Liver (tissue), 8 donors: ENCODE measurements at regions not wholly inside any gene's neighbourhood (a gene's known extent, or its start where the extent isn't known, plus 50 kb on each side); places are given as distances from the start of the nearest gene placed in this dataset.

Source experiments
- DNase-seq: peaks from one replicate; pipeline ENCODE4 v3.0.0-alpha.2; 2017; ENCODE audit warnings: low spot score
- H3K27ac ChIP-seq, 2 donors: one replicate each; pipeline ENCODE4 v1.7.0; 2013; ENCODE audit warnings: inconsistent platforms in 2 of 2, low read length in 2 of 2, control low read depth in 1 of 2, low read depth in 1 of 2, mild to moderate bottlenecking in 1 of 2
- H3K27me3 ChIP-seq, 4 donors: one replicate each; pipeline versions ENCODE4 v1.6.1 to v1.7.0; 2013; ENCODE audit warnings: low read length in 3 of 4, inconsistent platforms in 1 of 4, mild to moderate bottlenecking in 1 of 4, moderate library complexity in 1 of 4; ENCODE audit not compliant: control insufficient read depth in 4 of 4, insufficient read depth in 4 of 4
- H3K36me3 ChIP-seq, 4 donors: one replicate each; pipeline versions ENCODE4 v1.6.1 to v1.7.0; 2013; ENCODE audit warnings: low read length in 3 of 4, mild to moderate bottlenecking in 3 of 4, low read depth in 1 of 4, moderate library complexity in 1 of 4; ENCODE audit not compliant: control insufficient read depth in 4 of 4, insufficient read depth in 3 of 4
- H3K4me1 ChIP-seq, 4 donors: one replicate each; pipeline versions ENCODE4 v1.6.1 to v1.7.0; 2013; ENCODE audit warnings: low read length in 3 of 4, mild to moderate bottlenecking in 3 of 4, moderate library complexity in 1 of 4; ENCODE audit not compliant: control insufficient read depth in 4 of 4, insufficient read depth in 4 of 4
- H3K4me3 ChIP-seq, 3 donors: one replicate each; pipeline versions ENCODE4 v1.6.1 to v1.7.0; 2013; ENCODE audit warnings: low read length in 3 of 3, control low read depth in 1 of 3, low read depth in 1 of 3, mild to moderate bottlenecking in 1 of 3
- H3K9ac ChIP-seq, 2 donors: one replicate each; pipeline ENCODE4 v1.7.0; 2013; ENCODE audit warnings: low read length in 2 of 2, mild to moderate bottlenecking in 2 of 2, moderate library complexity in 2 of 2, control low read depth in 1 of 2, low read depth in 1 of 2
- H3K9me3 ChIP-seq, 4 donors: one replicate each; pipeline versions ENCODE4 v1.6.1 to v1.7.0; 2013; ENCODE audit warnings: low read length in 3 of 4; ENCODE audit not compliant: control insufficient read depth in 4 of 4
- EGR1 ChIP-seq, 2 donors: IDR thresholded peaks; 2 replicates each; pipeline ENCODE4 v1.6.1; 2016 to 2018; ENCODE audit warnings: antibody characterized with exemption in 2 of 2, low read depth in 2 of 2
- FOXA1 ChIP-seq: IDR thresholded peaks from 2 replicates; pipeline ENCODE4 v1.6.1; 2016; ENCODE audit warnings: antibody characterized with exemption
- FOXA2 ChIP-seq: IDR thresholded peaks from 2 replicates; pipeline ENCODE4 v1.6.1; 2016; ENCODE audit warnings: antibody characterized with exemption
- GABPA ChIP-seq, 2 donors: IDR thresholded peaks in 1 of 2; conservative IDR thresholded peaks in 1 of 2; 2 replicates each; pipeline ENCODE4 v1.6.1; 2016; ENCODE audit warnings: antibody characterized with exemption in 2 of 2, mild to moderate bottlenecking in 1 of 2, moderate library complexity in 1 of 2
- HNF4A ChIP-seq, 2 donors: conservative IDR thresholded peaks; 2 replicates each; pipeline ENCODE4 v1.6.1; 2016; ENCODE audit warnings: antibody characterized with exemption in 2 of 2, mild to moderate bottlenecking in 2 of 2
- HNF4G ChIP-seq: IDR thresholded peaks from 2 replicates; pipeline ENCODE4 v1.6.1; 2016; ENCODE audit warnings: antibody characterized with exemption
- RAD21 ChIP-seq, 2 donors: IDR thresholded peaks; 2 replicates each; pipeline ENCODE4 v1.6.1; 2016; ENCODE audit warnings: antibody characterized with exemption in 2 of 2, mild to moderate bottlenecking in 2 of 2
- RXRA ChIP-seq, 2 donors: IDR thresholded peaks; 2 replicates each; pipeline ENCODE4 v1.6.1; 2017 to 2018; ENCODE audit warnings: antibody characterized with exemption in 2 of 2, mild to moderate bottlenecking in 1 of 2
- SP1 ChIP-seq: IDR thresholded peaks from 2 replicates; pipeline ENCODE4 v1.6.1; 2018; ENCODE audit warnings: antibody characterized with exemption, mild to moderate bottlenecking
- TAF1 ChIP-seq: conservative IDR thresholded peaks from 2 replicates; pipeline ENCODE4 v1.6.1; 2016; ENCODE audit warnings: antibody characterized with exemption, mild to moderate bottlenecking
- YY1 ChIP-seq: IDR thresholded peaks from 2 replicates; pipeline ENCODE4 v1.6.1; 2016; ENCODE audit warnings: antibody characterized with exemption, mild to moderate bottlenecking
- WGBS: extraction: QIAGEN DNeasy Blood & Tissue Kit; methylation state at CpG from one replicate; pipeline ENCODE4 v1.1.7; 2013; 5-methylcytosine and 5-hydroxymethylcytosine counted together
- TF ChIP-seq, protein P1 (sequence below): IDR thresholded peaks from 2 replicates; pipeline ENCODE4 v1.6.1; 2016; ENCODE audit warnings: antibody characterized with exemption
- TF ChIP-seq, protein P2 (sequence below): IDR thresholded peaks from 2 replicates; pipeline ENCODE4 v1.6.1; 2016; ENCODE audit warnings: antibody characterized with exemption
- TF ChIP-seq, protein P3 (sequence below): fragments of 150-350 bp; IDR thresholded peaks from 2 replicates; pipeline ENCODE4 v1.5.1; 2017; ENCODE audit warnings: improper control_type of control experiment, low read depth, low read length; ENCODE audit not compliant: missing input control
- TF ChIP-seq, protein P4 (sequence below): IDR thresholded peaks from 2 replicates; pipeline ENCODE4 v1.6.1; 2016; ENCODE audit warnings: antibody characterized with exemption
- donor health status: healthy.
- donor health status: healthy.
- donor health status: healthy.
- donor health status: healthy.
- donor health status: healthy.

DNA sequence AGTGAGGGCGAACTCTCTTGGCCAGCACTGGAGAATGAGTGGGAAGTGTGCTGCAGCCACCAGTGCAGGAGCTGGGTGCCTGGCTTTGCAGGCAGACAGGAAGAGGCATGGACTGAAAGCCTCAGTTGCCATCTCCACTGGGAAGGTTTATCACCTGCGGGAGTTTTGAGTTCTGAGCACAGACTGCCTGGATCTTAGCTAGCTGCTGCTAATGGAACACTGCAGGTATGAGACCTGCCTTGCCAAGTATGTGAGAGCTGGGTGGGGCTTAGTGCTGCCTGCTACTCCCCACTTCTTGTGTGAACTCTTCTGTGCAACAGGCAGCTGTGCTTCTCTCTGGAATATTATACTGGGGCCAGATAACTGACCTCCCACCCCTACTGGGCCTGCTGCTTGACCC is 424.1 kb downstream of the TLR4 start (continued):
- TF ChIP-seq, protein P1, sequence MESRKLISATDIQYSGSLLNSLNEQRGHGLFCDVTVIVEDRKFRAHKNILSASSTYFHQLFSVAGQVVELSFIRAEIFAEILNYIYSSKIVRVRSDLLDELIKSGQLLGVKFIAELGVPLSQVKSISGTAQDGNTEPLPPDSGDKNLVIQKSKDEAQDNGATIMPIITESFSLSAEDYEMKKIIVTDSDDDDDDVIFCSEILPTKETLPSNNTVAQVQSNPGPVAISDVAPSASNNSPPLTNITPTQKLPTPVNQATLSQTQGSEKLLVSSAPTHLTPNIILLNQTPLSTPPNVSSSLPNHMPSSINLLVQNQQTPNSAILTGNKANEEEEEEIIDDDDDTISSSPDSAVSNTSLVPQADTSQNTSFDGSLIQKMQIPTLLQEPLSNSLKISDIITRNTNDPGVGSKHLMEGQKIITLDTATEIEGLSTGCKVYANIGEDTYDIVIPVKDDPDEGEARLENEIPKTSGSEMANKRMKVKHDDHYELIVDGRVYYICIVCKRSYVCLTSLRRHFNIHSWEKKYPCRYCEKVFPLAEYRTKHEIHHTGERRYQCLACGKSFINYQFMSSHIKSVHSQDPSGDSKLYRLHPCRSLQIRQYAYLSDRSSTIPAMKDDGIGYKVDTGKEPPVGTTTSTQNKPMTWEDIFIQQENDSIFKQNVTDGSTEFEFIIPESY: no peak
- TF ChIP-seq FOXA2: no peak

DNA sequence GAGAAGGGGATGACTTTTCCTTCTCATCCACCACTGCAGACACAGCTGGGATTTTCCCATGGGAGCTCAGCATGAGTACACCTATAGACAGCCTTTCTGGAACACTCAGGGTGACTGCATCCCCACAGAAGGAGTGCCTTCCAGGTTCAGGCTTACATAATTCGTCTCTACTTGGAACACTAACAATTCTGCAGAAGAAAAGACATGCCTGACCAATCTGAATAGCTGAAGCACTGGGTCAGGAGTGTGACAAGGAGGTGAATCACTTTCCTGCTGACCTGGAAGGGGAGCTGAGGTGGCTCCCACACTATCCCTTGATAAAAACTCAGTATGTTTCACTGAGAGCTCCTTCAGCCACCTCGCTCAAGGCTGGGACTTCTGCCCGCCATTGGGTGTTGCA is 425.3 kb downstream of the TLR4 start:
- Histone ChIP-seq H3K36me3 (no peaks in the 10 kb centered on the region), H3K9me3 (no peaks in the 10 kb centered on the region), H3K27me3 (no peaks in the 10 kb centered on the region), H3K27ac (no peak overlapping the region), H3K9ac (no peak overlapping the region), H3K4me3 (no peak overlapping the region), H3K4me1 (no peaks in the 10 kb centered on the region)
- TF ChIP-seq, protein P2, sequence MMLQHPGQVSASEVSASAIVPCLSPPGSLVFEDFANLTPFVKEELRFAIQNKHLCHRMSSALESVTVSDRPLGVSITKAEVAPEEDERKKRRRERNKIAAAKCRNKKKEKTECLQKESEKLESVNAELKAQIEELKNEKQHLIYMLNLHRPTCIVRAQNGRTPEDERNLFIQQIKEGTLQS: no peak
- TF ChIP-seq YY1 (no peak), GABPA (IDR thresholded peaks at IDR 0.05 in 1 of 2, conservative IDR thresholded peaks at IDR 0.05 in 1 of 2) (no peak), RAD21 (IDR thresholded peaks at IDR 0.05) (no peak), EGR1 (IDR thresholded peaks at IDR 0.05; ENCODE audit: low read depth in 2 of 2) (no peak), FOXA2 (no peak), FOXA1 (no peak), HNF4A (conservative IDR thresholded peaks at IDR 0.05) (no peak), SP1 (no peak)
- TF ChIP-seq, protein P3, sequence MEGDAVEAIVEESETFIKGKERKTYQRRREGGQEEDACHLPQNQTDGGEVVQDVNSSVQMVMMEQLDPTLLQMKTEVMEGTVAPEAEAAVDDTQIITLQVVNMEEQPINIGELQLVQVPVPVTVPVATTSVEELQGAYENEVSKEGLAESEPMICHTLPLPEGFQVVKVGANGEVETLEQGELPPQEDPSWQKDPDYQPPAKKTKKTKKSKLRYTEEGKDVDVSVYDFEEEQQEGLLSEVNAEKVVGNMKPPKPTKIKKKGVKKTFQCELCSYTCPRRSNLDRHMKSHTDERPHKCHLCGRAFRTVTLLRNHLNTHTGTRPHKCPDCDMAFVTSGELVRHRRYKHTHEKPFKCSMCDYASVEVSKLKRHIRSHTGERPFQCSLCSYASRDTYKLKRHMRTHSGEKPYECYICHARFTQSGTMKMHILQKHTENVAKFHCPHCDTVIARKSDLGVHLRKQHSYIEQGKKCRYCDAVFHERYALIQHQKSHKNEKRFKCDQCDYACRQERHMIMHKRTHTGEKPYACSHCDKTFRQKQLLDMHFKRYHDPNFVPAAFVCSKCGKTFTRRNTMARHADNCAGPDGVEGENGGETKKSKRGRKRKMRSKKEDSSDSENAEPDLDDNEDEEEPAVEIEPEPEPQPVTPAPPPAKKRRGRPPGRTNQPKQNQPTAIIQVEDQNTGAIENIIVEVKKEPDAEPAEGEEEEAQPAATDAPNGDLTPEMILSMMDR: no peak
- TF ChIP-seq, protein P4, sequence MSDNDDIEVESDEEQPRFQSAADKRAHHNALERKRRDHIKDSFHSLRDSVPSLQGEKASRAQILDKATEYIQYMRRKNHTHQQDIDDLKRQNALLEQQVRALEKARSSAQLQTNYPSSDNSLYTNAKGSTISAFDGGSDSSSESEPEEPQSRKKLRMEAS: no peak
- no peak for DNase-seq
- WGBS: 78% methylated on average over 3 of the region's 3 CpGs

DNA sequence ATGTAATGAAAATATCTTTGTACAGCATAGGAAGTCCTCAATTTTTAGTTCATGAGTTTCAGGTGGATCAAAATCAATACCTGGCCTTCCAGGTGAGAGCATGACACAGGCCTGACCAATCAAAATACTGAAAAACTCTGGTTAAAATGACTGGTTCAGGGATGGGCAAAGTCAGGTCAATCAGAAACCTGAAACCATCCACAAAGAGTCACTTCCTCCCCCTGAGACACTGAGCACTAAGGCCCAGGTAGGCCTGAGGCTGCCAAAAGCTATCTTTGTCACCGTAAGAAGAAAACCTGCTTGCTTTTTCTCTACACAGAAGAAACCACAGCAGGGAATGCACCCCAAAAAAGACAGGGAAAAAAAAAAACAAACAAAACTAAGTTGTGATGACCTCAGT is 444.8 kb downstream of the TLR4 start:
- Histone ChIP-seq H3K27me3 (no peaks in the 10 kb centered on the region), H3K4me1 (no peaks in the 10 kb centered on the region), H3K9ac (no peak overlapping the region), H3K36me3 (no peaks in the 10 kb centered on the region), H3K4me3 (no peak overlapping the region), H3K27ac (no peak overlapping the region), H3K9me3 (no peaks in the 10 kb centered on the region)
- TF ChIP-seq TAF1 (no peak), YY1 (no peak), FOXA1 (no peak), SP1 (no peak), RXRA (IDR thresholded peaks at IDR 0.05) (no peak), GABPA (IDR thresholded peaks at IDR 0.05 in 1 of 2, conservative IDR thresholded peaks at IDR 0.05 in 1 of 2) (no peak), HNF4G (no peak), HNF4A (conservative IDR thresholded peaks at IDR 0.05) (no peak)
- TF ChIP-seq, protein P2: no peak
- DNase-seq: no peak
- WGBS: 91% methylated on average over 1 of the region's 1 CpG
